SK-N-SH (cell line): ENCODE measurements at regions not wholly inside any gene's neighbourhood (a gene's known extent, or its start where the extent isn't known, plus 50 kb on each side); places are given as distances from the start of the nearest gene placed in this dataset.

Source experiments
- CTCF ChIA-PET: fragments of 300-600, 350-600 bp; formaldehyde crosslinking; extraction: SDS; loops from one replicate; lab custom pipeline; 2021; lab: Yijun Ruan, JAX
- POLR2A ChIA-PET: fragments of 350-600 bp; sonication (Branson Sonifier 250); formaldehyde crosslinking; extraction: SDS; loops from one replicate; lab custom pipeline; 2020; ENCODE audit warnings: antibody characterized with exemption, inconsistent platforms; lab: Yijun Ruan, JAX
- DNase-seq: peaks from one replicate; pipeline ENCODE4 v3.0.0; 2012
- H2AFZ ChIP-seq: fragments of 200-600 bp; sonication (generic); 2 replicates; pipeline ENCODE4 v1.8.1; 2016; ENCODE audit warnings: antibody characterized with exemption, mild to moderate bottlenecking, low read depth
- H3F3A ChIP-seq: fragments of 200-600 bp; sonication (generic); replicated peaks from 2 replicates; pipeline ENCODE3; 2016; ENCODE audit warnings: antibody characterized with exemption, mild to moderate bottlenecking; ENCODE audit not compliant: insufficient read depth
- H3K27ac ChIP-seq, 2 experiments: fragments of 200-500 bp in 1 of 2; fragments of 200-600 bp in 1 of 2; sonication (Bioruptor generic) in 1 of 2; sonication (generic), shearing (Covaris generic) in 1 of 2; 2 replicates each; pipeline versions ENCODE4 v1.5.1 to v1.6.1; 2014 to 2016; ENCODE audit warnings: low read depth in 2 of 2, inconsistent platforms in 1 of 2, low read length in 1 of 2, mild to moderate bottlenecking in 1 of 2, mixed read lengths in 1 of 2
- H3K27me3 ChIP-seq: fragments of 200-600 bp; sonication (generic), shearing (Covaris generic); 2 replicates; pipeline ENCODE4 v1.6.1; 2016; ENCODE audit warnings: mixed run types; ENCODE audit not compliant: insufficient read depth
- H3K36me3 ChIP-seq, 2 experiments: fragments of 200-500 bp in 1 of 2; fragments of 200-600 bp in 1 of 2; sonication (Bioruptor generic) in 1 of 2; sonication (generic) in 1 of 2; replicated peaks in 1 of 2; 2 replicates each; pipeline versions ENCODE3 to v1.5.1; 2014 to 2016; ENCODE audit warnings: low read length in 1 of 2, mild to moderate bottlenecking in 1 of 2; ENCODE audit not compliant: insufficient read depth in 2 of 2, control insufficient read depth in 1 of 2
- H3K4me1 ChIP-seq, 2 experiments: fragments of 200-500 bp in 1 of 2; fragments of 200-600 bp in 1 of 2; sonication (Bioruptor generic) in 1 of 2; sonication (generic), shearing (Covaris generic) in 1 of 2; 2 replicates each; pipeline versions ENCODE4 v1.5.1 to v1.6.1; 2014 to 2016; ENCODE audit warnings: low read depth in 1 of 2, low read length in 1 of 2, mixed run types in 1 of 2; ENCODE audit not compliant: insufficient read depth in 2 of 2, control insufficient read depth in 1 of 2
- H3K4me2 ChIP-seq: fragments of 200-600 bp; sonication (generic), shearing (Covaris generic); 2 replicates; pipeline ENCODE4 v1.6.1; 2017; ENCODE audit warnings: mixed run types
- H3K4me3 ChIP-seq, 2 experiments: fragments of 200-500 bp in 1 of 2; fragments of 200-600 bp in 1 of 2; sonication (Bioruptor generic) in 1 of 2; sonication (generic), shearing (Covaris generic) in 1 of 2; 2 replicates each; pipeline versions ENCODE4 v1.5.1 to v1.8.1; 2014 to 2016; ENCODE audit warnings: low read depth in 2 of 2, inconsistent platforms in 1 of 2, low read length in 1 of 2, mild to moderate bottlenecking in 1 of 2, mixed read lengths in 1 of 2, moderate library complexity in 1 of 2
- H3K79me2 ChIP-seq: fragments of 200-600 bp; sonication (generic); 2 replicates; pipeline ENCODE4 v1.8.1; 2017; ENCODE audit warnings: mild to moderate bottlenecking; ENCODE audit not compliant: insufficient read depth
- H3K9ac ChIP-seq: fragments of 200-600 bp; sonication (generic); 2 replicates; pipeline ENCODE4 v1.6.1; 2017; ENCODE audit warnings: mixed run types
- H3K9me2 ChIP-seq: fragments of 200-600 bp; sonication (generic); 2 replicates; pipeline ENCODE4 v1.6.1; 2017; ENCODE audit warnings: mixed run types
- H3K9me3 ChIP-seq: fragments of 200-600 bp; sonication (generic); 2 replicates; pipeline ENCODE4 v1.6.1; 2017; ENCODE audit warnings: mixed run types, mild to moderate bottlenecking, moderate library complexity
- H4K20me1 ChIP-seq: fragments of 200-600 bp; sonication (generic); 2 replicates; pipeline ENCODE4 v1.6.1; 2017; ENCODE audit warnings: mild to moderate bottlenecking, mixed run types; ENCODE audit not compliant: insufficient read depth
- EP300 ChIP-seq, 2 experiments: IDR thresholded peaks; 2 replicates each; pipeline versions ENCODE4 v1.4.0 to v1.6.1; 2012; ENCODE audit warnings: borderline replicate concordance in 1 of 2, low read depth in 1 of 2, low read length in 1 of 2
- EZH2phosphoT487 ChIP-seq: fragments of 200-600 bp; sonication (generic); IDR thresholded peaks from 2 replicates; pipeline ENCODE4 v1.6.1; 2017; ENCODE audit warnings: low read depth, mixed run types, mild to moderate bottlenecking, antibody characterized with exemption, moderate library complexity, borderline replicate concordance
- FOXJ3 ChIP-seq: sonication (generic); formaldehyde crosslinking; IDR thresholded peaks from 2 replicates; pipeline ENCODE4 v1.5.1; 2020; ENCODE audit warnings: mild to moderate bottlenecking, missing genetic modification reagents
- IRF3 ChIP-seq: fragments of 150-350 bp; IDR thresholded peaks from 2 replicates; pipeline ENCODE4 v1.6.1; 2016; ENCODE audit warnings: mild to moderate bottlenecking, low read depth, low read length
- JUND ChIP-seq: IDR thresholded peaks from 2 replicates; pipeline ENCODE4 v1.4.0; 2012
- MXI1 ChIP-seq: IDR thresholded peaks from 2 replicates; pipeline ENCODE4 v1.6.1; 2012; ENCODE audit warnings: mild to moderate bottlenecking, low read depth, low read length, improper control_type of control experiment
- NRF1 ChIP-seq: IDR thresholded peaks from 2 replicates; pipeline ENCODE4 v1.6.1; 2012; ENCODE audit warnings: low read depth, mild to moderate bottlenecking, low read length
- PBX3 ChIP-seq: IDR thresholded peaks from 2 replicates; pipeline ENCODE4; 2012
- RCOR1 ChIP-seq: fragments of 150-350 bp; IDR thresholded peaks from 2 replicates; pipeline ENCODE4 v1.6.1; 2017; ENCODE audit warnings: antibody characterized with exemption, low read length
- RFX5 ChIP-seq: IDR thresholded peaks from 2 replicates; pipeline ENCODE4 v1.6.1; 2012; ENCODE audit warnings: mild to moderate bottlenecking, improper control_type of control experiment, low read length
- SIN3A ChIP-seq: IDR thresholded peaks from 2 replicates; pipeline ENCODE4 v1.6.1; 2012; ENCODE audit warnings: low read depth, mild to moderate bottlenecking, low read length, moderate library complexity, borderline replicate concordance
- TAF1 ChIP-seq: IDR thresholded peaks from 2 replicates; pipeline ENCODE4 v1.6.1; 2012; ENCODE audit warnings: low read depth, mild to moderate bottlenecking, low read length, moderate library complexity, borderline replicate concordance
- TEAD4 ChIP-seq: IDR thresholded peaks from 2 replicates; pipeline ENCODE4 v1.4.0; 2012; ENCODE audit warnings: mild to moderate bottlenecking, borderline replicate concordance; ENCODE audit not compliant: insufficient read depth
- WGBS: methylation state at CpG from one replicate; pipeline ENCODE4 v1.1.6; 2017; ENCODE audit warnings: low lambda C conversion rate; 5-methylcytosine and 5-hydroxymethylcytosine counted together

GRCh38 chr2:43008388-43008787, 216.0 kb upstream of the HAAO start:
- Histone ChIP-seq H2AFZ (no peak overlapping the region), H3K4me2 (no peak overlapping the region), H3K9ac (no peak overlapping the region), H3K27me3 (no peaks in the 10 kb centered on the region), H3F3A (no peaks in the 10 kb centered on the region), H4K20me1 (no peaks in the 10 kb centered on the region), H3K27ac (no peak overlapping the region), H3K9me3 (no peaks in the 10 kb centered on the region), H3K4me3 (no peak overlapping the region), H3K4me1 (peaks cover 0 to 6% of the 10 kb centered on the region in 2 experiments; a peak in 1 of 4 replicates), H3K36me3 (no peaks in the 10 kb centered on the region), H3K9me2 (no peaks in the 10 kb centered on the region), H3K79me2 (no peaks in the 10 kb centered on the region)
- ChIA-PET POLR2A (no interaction called here), CTCF (interaction anchor here (1.3 to 4.1 kb wide), 6 partner anchors 16 to 220 kb away, joined by 3 to 22 read pairs (median 8); no protein-coding TSS in a partner anchor)
- DNase-seq, result peak; percentile 71
- WGBS, result 47% methylated on average over 3 of the region's 4 CpGs
- TF ChIP-seq NRF1, result no peak
- TF ChIP-seq RCOR1, result no peak
- TF ChIP-seq PBX3, result no peak
- peak in 1 of 2 experiments; percentile 65; a peak in 2 of 4 replicates for TF ChIP-seq EP300 (IDR thresholded peaks at IDR 0.05; ENCODE audit: borderline replicate concordance in 1 of 2, low read depth in 1 of 2, low read length in 1 of 2)
- peak; percentile 96 for TF ChIP-seq MXI1
- no peak for TF ChIP-seq RFX5

GRCh38 chr2:43007901-43008300, 215.5 kb upstream of the HAAO start:
- 80% methylated on average over 1 of the region's 2 CpGs for WGBS
- Histone ChIP-seq H3K9me3 (no peaks in the 10 kb centered on the region), H4K20me1 (no peaks in the 10 kb centered on the region), H3K27me3 (no peaks in the 10 kb centered on the region), H3K36me3 (no peaks in the 10 kb centered on the region), H3F3A (no peaks in the 10 kb centered on the region), H3K9me2 (no peaks in the 10 kb centered on the region), H3K9ac (no peak overlapping the region), H3K4me3 (no peak overlapping the region), H3K27ac (no peak overlapping the region), H3K4me2 (no peak overlapping the region), H2AFZ (no peak overlapping the region), H3K79me2 (no peaks in the 10 kb centered on the region), H3K4me1 (peaks cover 0 to 6% of the 10 kb centered on the region in 2 experiments; a peak in 1 of 4 replicates)
- ChIA-PET POLR2A (no interaction called here), CTCF (interaction anchor here (0.8 to 4.1 kb wide), 5 partner anchors 10 to 220 kb away, joined by 4 to 22 read pairs (median 6); no protein-coding TSS in a partner anchor)
- DNase-seq, result no peak
- TF ChIP-seq SIN3A (no peak), TEAD4 (no peak), IRF3 (no peak), FOXJ3 (CRISPR knock-in tag) (no peak), JUND (no peak), EZH2phosphoT487 (no peak), TAF1 (no peak)
